Kidney (tissue), 13 donors: ENCODE measurements at regions not wholly inside any gene's neighbourhood (a gene's known extent, or its start where the extent isn't known, plus 50 kb on each side); places are given as distances from the start of the nearest gene placed in this dataset.

ENCODE experiments used
- DNase-seq, 5 donors: peaks; one replicate each; pipeline ENCODE4 v3.0.0-alpha.2; 2013 to 2020
- FAIRE-seq: peaks from 2 replicates; lab custom pipeline; 2012; peaks lifted over from hg19 to GRCh38; lab: Jason Lieb, UNC
- H3K27ac ChIP-seq, 2 donors: one replicate each; pipeline ENCODE4 v1.7.0; 2013; ENCODE audit warnings: low read depth in 2 of 2, low read length in 2 of 2, inconsistent platforms in 1 of 2
- H3K27me3 ChIP-seq: one replicate; pipeline ENCODE4 v1.7.1; 2013; ENCODE audit warnings: low read length, inconsistent platforms; ENCODE audit not compliant: control insufficient read depth, insufficient read depth
- H3K36me3 ChIP-seq, 3 donors: one replicate each; pipeline versions ENCODE4 v1.7.0 to v1.7.1; 2013; ENCODE audit warnings: low read length in 3 of 3, control low read depth in 1 of 3, inconsistent platforms in 1 of 3; ENCODE audit not compliant: insufficient read depth in 3 of 3, control insufficient read depth in 2 of 3
- H3K4me1 ChIP-seq, 3 donors: one replicate each; pipeline versions ENCODE4 v1.7.0 to v1.7.1; 2013; ENCODE audit warnings: low read length in 3 of 3, inconsistent platforms in 1 of 3, low read depth in 1 of 3; ENCODE audit not compliant: control insufficient read depth in 2 of 3, insufficient read depth in 2 of 3
- H3K4me3 ChIP-seq, 3 donors: one replicate each; pipeline versions ENCODE4 v1.7.0 to v1.8.1; 2013; ENCODE audit warnings: low read length in 3 of 3, control low read depth in 1 of 3, inconsistent platforms in 1 of 3
- H3K9ac ChIP-seq, 3 donors: one replicate each; pipeline versions ENCODE4 v1.7.0 to v1.7.1; 2013; ENCODE audit warnings: low read length in 3 of 3, control low read depth in 1 of 3, inconsistent platforms in 1 of 3
- H3K9me3 ChIP-seq, 3 donors: one replicate each; pipeline versions ENCODE4 v1.7.0 to v1.7.1; 2013; ENCODE audit warnings: low read length in 3 of 3, control low read depth in 1 of 3, inconsistent platforms in 1 of 3; ENCODE audit not compliant: control insufficient read depth in 2 of 3, insufficient read depth in 1 of 3
- CTCF ChIP-seq: IDR thresholded peaks from 3 replicates; pipeline ENCODE4 v1.5.1; 2012; ENCODE audit warnings: mild to moderate bottlenecking, moderate library complexity, borderline replicate concordance; ENCODE audit not compliant: insufficient read depth; ENCODE audit errors: extremely low read depth
- intact Hi-C: fragments of 100-400 bp; cut with DNase I; formaldehyde crosslinking; loops from one replicate; pipeline ENCODE4 v1.11.1; 2022
- donor health status: control.
- donor health status: control.
- donor health status: control.
- donor health status: control.
- donor health status: control.
- donor health status: DM: yes; HTN: yes; CAD: no.
- donor health status: Normal renal cell carcinoma (clear cell type).

DNA sequence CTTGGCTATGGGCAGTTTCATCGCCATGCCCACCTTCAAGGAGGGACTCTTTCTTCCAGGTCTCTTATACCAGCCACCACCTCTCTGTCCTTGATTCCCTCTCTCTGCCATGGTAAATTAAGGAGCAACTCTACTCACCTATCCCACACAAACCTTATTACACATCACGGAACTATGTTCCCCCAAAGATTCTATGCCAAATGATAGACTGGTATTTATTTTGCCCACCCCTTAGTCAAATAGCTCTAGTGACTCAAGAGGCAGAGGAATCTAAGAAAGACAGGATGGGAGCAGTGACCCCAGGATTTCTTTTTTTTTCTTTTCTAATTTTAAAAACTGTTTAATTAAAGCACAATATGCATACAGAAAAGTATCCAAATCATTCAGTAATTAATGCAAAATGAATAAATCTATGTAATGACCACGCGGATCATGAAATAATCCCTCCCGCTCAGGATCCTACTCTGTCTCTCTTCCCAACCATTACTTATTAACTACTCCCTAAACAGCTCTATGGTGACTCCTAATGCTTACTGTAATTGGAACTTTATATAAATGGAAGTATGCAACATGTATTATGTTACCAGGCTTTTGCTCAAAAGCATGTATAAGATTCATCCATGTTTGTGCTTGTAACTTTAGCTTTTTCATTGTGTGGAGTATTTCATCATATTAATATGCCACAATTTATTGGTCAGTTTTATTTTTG lies 410.8 kb upstream of the RASGRP1 start:
- H3K36me3 ChIP-seq = no peaks in the 10 kb centered on the region
- intact Hi-C loops = no loop called here
- H3K9ac ChIP-seq = no peak overlapping the region
- H3K4me3 ChIP-seq = no peak overlapping the region
- H3K9me3 ChIP-seq = no peaks in the 10 kb centered on the region
- no peaks in the 10 kb centered on the region for H3K27me3 ChIP-seq
- H3K4me1 ChIP-seq = no peaks in the 10 kb centered on the region
- peak in 1 of 5 donors; percentile 6 for DNase-seq
- no peak for TF ChIP-seq CTCF
- no peak overlapping the region for H3K27ac ChIP-seq
- no peak for FAIRE-seq

GRCh38 chr15:38991126-38991525 lies 426.5 kb upstream of the RASGRP1 start:
- DNase-seq (peak in 2 of 5 donors; percentile 70 to 72), FAIRE-seq (peak; percentile 62)
- Histone ChIP-seq H3K27ac (no peak overlapping the region), H3K9me3 (no peaks in the 10 kb centered on the region), H3K4me3 (no peak overlapping the region), H3K36me3 (no peaks in the 10 kb centered on the region), H3K27me3 (no peaks in the 10 kb centered on the region), H3K9ac (no peak overlapping the region), H3K4me1 (peaks cover 0 to 26% (median 5%) of the 10 kb centered on the region in 3 donors)
- intact Hi-C loops = loop anchor here (10.0 kb wide), 1 partner anchor 176 kb away; no protein-coding TSS in a partner anchor
- TF ChIP-seq CTCF = peak; percentile 44

DNA sequence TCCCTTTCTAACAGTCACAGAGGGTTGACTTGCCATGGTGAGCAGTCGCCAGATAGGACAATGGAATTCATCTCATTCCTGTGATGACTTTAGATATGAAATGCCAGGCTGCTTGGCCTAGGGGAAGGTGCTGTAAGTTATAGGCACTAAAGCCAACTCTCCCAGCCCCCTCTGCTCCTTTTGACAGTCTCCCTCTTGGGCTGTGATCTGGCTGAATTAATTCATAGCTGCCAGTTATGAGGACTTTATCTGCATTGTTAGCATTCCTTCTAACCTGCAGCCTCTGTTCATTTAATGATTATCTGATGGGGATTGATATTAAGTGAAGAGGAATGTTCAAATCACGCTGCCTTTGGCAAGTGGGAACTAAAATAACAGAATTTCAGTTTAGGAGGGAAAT lies 427.1 kb upstream of the RASGRP1 start:
- Histone ChIP-seq H3K4me3 (no peak overlapping the region), H3K36me3 (no peaks in the 10 kb centered on the region), H3K27ac (no peak overlapping the region), H3K9me3 (no peaks in the 10 kb centered on the region), H3K27me3 (no peaks in the 10 kb centered on the region), H3K9ac (no peak overlapping the region), H3K4me1 (peaks cover 0 to 32% (median 5%) of the 10 kb centered on the region in 3 donors)
- TF ChIP-seq CTCF = no peak
- FAIRE-seq = no peak
- peak in 1 of 5 donors; percentile 9 for DNase-seq
- intact Hi-C loops = loop anchor here (10.0 kb wide), 1 partner anchor 177 kb away; no protein-coding TSS in a partner anchor
